Vagina (tissue), 2 donors: ENCODE measurements at regions not wholly inside any gene's neighbourhood (a gene's known extent, or its start where the extent isn't known, plus 50 kb on each side); places are given as distances from the start of the nearest gene placed in this dataset.

Experiments
- DNase-seq, 2 donors: peaks; one replicate each; pipeline ENCODE4 v3.0.0-alpha.2; 2017; ENCODE audit errors: extremely low spot score in 2 of 2
- H3K27ac ChIP-seq: fragments of 200-600 bp; sonication (generic); one replicate; pipeline ENCODE4 v1.5.1; 2019
- H3K27me3 ChIP-seq: fragments of 200-600 bp; sonication (generic); one replicate; pipeline ENCODE4 v1.5.1; 2019
- H3K36me3 ChIP-seq, 2 donors: fragments of 200-600 bp; sonication (generic); one replicate each; pipeline ENCODE4 v1.5.1; 2017 to 2019
- H3K4me1 ChIP-seq: fragments of 200-600 bp; sonication (generic); one replicate; pipeline ENCODE4 v1.5.1; 2019
- H3K4me3 ChIP-seq, 2 donors: fragments of 200-600 bp; sonication (generic); 1 replicate in 1 of 2; 2 replicates in 1 of 2; pipeline ENCODE4 v1.5.1; 2016 to 2019
- H3K9me3 ChIP-seq: fragments of 200-600 bp; sonication (generic); one replicate; pipeline ENCODE4 v1.5.1; 2019
- POLR2A ChIP-seq, 2 donors: fragments of 450-650 bp; IDR thresholded peaks; one replicate each; pipeline ENCODE4 v1.6.1; 2017; ENCODE audit warnings: antibody characterized with exemption in 2 of 2, mild to moderate bottlenecking in 2 of 2, moderate library complexity in 2 of 2
- POLR2AphosphoS5 ChIP-seq, 2 donors: sonication (generic); formaldehyde crosslinking; IDR thresholded peaks; one replicate each; pipeline ENCODE4 v1.9.0; 2017; ENCODE audit warnings: antibody characterized with exemption in 2 of 2, mild to moderate bottlenecking in 2 of 2, low read depth in 1 of 2; ENCODE audit not compliant: insufficient read depth in 1 of 2
- intact Hi-C: fragments of 100-400 bp; cut with DNase I; formaldehyde crosslinking; loops from one replicate; pipeline ENCODE4 v1.15.1; 2023
- TF ChIP-seq, protein P1 (sequence below), 3 experiments: fragments of 450-650 bp in 2 of 3; fragments of 200-600 bp in 1 of 3; sonication (generic) in 1 of 3; IDR thresholded peaks; one replicate each; pipeline ENCODE4 v1.5.1; 2017 to 2019; ENCODE audit warnings: antibody characterized with exemption in 3 of 3, mild to moderate bottlenecking in 2 of 3, moderate library complexity in 2 of 3

DNA sequence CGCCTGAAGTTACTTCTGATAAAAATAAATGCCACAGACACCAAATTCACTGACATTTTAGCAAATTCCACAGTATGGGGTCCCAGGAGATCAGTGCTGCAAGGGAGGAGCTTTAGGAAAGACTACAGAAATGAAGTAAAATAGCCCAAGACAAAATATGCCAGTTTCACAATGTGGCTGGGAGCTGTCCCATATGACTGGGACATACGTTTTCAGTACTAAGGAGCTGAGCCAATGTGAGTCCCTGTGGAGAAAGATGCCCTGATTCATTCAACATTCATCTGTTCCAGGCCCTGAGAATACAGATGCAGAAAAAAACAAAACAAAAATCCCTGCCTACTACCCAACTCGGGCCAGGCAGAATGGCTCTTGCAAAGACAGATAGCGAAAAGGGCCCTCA lies 63.4 kb upstream of the FAM174B start:
- H3K4me3 ChIP-seq = no peak overlapping the region
- no peak overlapping the region for H3K27ac ChIP-seq
- H3K36me3 ChIP-seq = no peaks in the 10 kb centered on the region
- peaks cover 3% of the 10 kb centered on the region for H3K4me1 ChIP-seq
- TF ChIP-seq POLR2AphosphoS5 (IDR thresholded peaks at IDR 0.05; ENCODE audit: insufficient read depth in 1 of 2, low read depth in 1 of 2) = no peak
- TF ChIP-seq POLR2A (IDR thresholded peaks at IDR 0.05) = no peak
- TF ChIP-seq, protein P1, sequence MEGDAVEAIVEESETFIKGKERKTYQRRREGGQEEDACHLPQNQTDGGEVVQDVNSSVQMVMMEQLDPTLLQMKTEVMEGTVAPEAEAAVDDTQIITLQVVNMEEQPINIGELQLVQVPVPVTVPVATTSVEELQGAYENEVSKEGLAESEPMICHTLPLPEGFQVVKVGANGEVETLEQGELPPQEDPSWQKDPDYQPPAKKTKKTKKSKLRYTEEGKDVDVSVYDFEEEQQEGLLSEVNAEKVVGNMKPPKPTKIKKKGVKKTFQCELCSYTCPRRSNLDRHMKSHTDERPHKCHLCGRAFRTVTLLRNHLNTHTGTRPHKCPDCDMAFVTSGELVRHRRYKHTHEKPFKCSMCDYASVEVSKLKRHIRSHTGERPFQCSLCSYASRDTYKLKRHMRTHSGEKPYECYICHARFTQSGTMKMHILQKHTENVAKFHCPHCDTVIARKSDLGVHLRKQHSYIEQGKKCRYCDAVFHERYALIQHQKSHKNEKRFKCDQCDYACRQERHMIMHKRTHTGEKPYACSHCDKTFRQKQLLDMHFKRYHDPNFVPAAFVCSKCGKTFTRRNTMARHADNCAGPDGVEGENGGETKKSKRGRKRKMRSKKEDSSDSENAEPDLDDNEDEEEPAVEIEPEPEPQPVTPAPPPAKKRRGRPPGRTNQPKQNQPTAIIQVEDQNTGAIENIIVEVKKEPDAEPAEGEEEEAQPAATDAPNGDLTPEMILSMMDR (IDR thresholded peaks at IDR 0.05) = no peak
- no peak for DNase-seq
- intact Hi-C loops = loop anchor here (5.0 kb wide), 1 partner anchor 197 kb away; no protein-coding TSS in a partner anchor
- H3K27me3 ChIP-seq = no peaks in the 10 kb centered on the region
- no peaks in the 10 kb centered on the region for H3K9me3 ChIP-seq

DNA sequence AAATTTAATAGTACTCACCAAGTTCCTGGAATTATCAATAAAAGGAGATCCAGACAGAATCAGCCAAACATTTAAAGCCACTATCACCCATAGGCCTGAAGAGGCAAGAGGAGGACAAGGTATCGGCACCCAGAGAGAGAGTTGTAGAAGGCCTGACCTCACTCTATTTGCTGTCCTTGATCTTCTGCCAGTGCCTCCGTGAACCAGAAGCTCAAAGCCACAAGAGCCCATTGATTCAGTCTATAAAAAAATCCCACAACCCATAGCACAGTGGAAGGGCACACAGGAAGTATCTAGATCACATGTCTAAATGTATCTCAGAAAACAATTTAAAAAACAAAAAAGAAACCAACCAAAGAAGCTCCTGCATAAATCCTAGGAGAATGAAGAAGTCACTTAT lies 68.6 kb upstream of the FAM174B start:
- Histone ChIP-seq H3K27ac (no peak overlapping the region), H3K4me1 (no peaks in the 10 kb centered on the region), H3K9me3 (no peaks in the 10 kb centered on the region), H3K36me3 (no peaks in the 10 kb centered on the region), H3K27me3 (no peaks in the 10 kb centered on the region), H3K4me3 (no peak overlapping the region)
- TF ChIP-seq POLR2A (IDR thresholded peaks at IDR 0.05) (no peak), POLR2AphosphoS5 (IDR thresholded peaks at IDR 0.05; ENCODE audit: insufficient read depth in 1 of 2, low read depth in 1 of 2) (no peak)
- TF ChIP-seq, protein P1 (IDR thresholded peaks at IDR 0.05) = no peak
- intact Hi-C loops = no loop called here
- no peak for DNase-seq

DNA sequence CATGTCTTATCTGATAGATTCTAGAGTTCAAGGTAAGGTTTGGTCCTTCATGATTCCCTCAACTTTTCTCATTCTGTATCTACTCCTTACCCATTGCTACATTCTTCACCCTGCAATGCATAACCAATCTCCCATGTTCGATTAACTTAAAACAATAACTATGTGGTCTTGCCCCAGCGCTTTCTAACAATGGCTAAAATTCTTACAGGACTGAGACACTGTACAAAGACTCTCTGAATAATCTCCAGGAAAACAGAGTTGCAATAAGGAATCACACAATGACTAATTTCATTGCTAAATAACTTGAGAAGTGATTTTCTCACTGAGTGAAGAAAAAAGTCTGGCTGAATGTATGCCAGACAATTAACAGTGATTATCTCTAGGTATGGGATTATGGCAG lies 69.6 kb upstream of the FAM174B start:
- intact Hi-C loops = no loop called here
- Histone ChIP-seq H3K27me3 (no peaks in the 10 kb centered on the region), H3K36me3 (no peaks in the 10 kb centered on the region)

DNA sequence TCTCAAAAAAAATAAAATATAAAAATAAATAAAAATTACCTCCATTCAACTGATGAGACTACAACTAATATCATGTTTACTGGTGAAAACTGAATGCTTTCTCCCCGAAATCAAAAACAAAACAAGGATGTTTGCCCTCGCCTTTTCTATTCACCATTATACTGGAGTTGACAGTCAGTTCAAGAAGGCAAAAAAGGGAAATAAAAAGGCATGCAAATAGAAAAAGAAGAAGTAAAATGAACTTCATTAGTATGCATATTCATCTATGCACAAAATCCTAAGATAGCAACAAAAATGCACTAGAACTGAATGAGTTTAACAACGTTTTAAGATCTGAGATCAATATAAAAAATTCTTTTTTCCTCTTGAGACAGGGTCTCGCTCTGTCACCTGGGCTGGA lies 72.7 kb upstream of the FAM174B start:
- no peaks in the 10 kb centered on the region for H3K27me3 ChIP-seq
- no peak overlapping the region for H3K4me3 ChIP-seq
- TF ChIP-seq POLR2A (IDR thresholded peaks at IDR 0.05) = no peak
- no peak for TF ChIP-seq POLR2AphosphoS5 (IDR thresholded peaks at IDR 0.05; ENCODE audit: insufficient read depth in 1 of 2, low read depth in 1 of 2)
- TF ChIP-seq, protein P1 (IDR thresholded peaks at IDR 0.05) = no peak
- H3K4me1 ChIP-seq = no peaks in the 10 kb centered on the region
- H3K9me3 ChIP-seq = no peaks in the 10 kb centered on the region
- intact Hi-C loops = no loop called here
- H3K36me3 ChIP-seq = no peaks in the 10 kb centered on the region
- no peak overlapping the region for H3K27ac ChIP-seq
- no peak for DNase-seq

More for the DNA sequence above, 69.6 kb upstream of the FAM174B start:
- Histone ChIP-seq H3K4me1 (no peaks in the 10 kb centered on the region), H3K27ac (no peak overlapping the region), H3K9me3 (no peaks in the 10 kb centered on the region), H3K4me3 (no peak overlapping the region)
- DNase-seq = no peak
- TF ChIP-seq POLR2A (IDR thresholded peaks at IDR 0.05) = no peak
- TF ChIP-seq, protein P1 (IDR thresholded peaks at IDR 0.05) = no peak
- no peak for TF ChIP-seq POLR2AphosphoS5 (IDR thresholded peaks at IDR 0.05; ENCODE audit: insufficient read depth in 1 of 2, low read depth in 1 of 2)

DNA sequence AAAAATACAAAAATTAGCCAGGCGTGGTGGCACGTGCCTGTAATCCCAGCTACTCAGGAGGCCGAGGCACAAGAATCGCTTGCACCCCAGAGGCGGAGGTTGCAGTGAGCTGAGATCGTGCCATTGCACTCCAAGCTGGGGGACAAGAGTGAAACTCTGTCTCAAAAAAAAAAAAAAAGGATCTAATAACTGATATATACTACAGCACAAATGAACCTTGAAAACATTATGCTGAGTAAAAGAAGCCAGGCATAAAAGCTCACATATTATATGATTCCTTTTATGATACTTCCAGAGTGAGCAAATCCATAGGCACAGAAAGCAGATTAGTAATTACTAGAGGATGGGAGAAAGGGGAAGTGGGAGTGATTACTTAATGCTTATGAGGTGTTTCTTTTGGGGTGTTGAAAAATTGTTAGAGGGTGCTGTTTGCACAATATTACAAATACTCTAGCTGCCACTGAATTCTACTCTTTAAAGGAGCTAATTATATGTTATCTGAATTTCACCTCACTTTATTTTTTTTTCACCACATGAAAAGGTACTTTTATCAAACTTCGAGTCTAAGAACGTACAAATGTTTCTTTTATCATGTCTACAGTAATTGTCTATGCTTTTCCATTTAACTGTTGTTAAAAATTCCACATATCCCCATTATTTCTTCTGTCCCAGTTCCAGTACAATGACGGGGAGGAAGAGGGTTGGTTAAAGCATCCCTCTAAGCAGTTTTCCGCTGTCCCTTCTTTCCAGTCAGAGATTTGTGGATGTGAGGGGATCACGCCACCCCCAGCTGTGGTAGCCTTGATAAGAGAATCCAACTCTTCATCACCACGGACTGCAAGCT lies 77.7 kb upstream of the FAM174B start:
- DNase-seq = no peak
- H3K4me3 ChIP-seq = peak overlapping the region in 1 of 2 donors; percentile 35

More for the DNA sequence above, 77.7 kb upstream of the FAM174B start:
- Histone ChIP-seq H3K27me3 (no peaks in the 10 kb centered on the region), H3K27ac (peak overlapping the region; percentile 53), H3K4me1 (no peaks in the 10 kb centered on the region), H3K9me3 (no peaks in the 10 kb centered on the region), H3K36me3 (no peaks in the 10 kb centered on the region)
- intact Hi-C loops = no loop called here
- TF ChIP-seq POLR2AphosphoS5 (IDR thresholded peaks at IDR 0.05; ENCODE audit: insufficient read depth in 1 of 2, low read depth in 1 of 2) (no peak), POLR2A (IDR thresholded peaks at IDR 0.05) (no peak)
- TF ChIP-seq, protein P1 (IDR thresholded peaks at IDR 0.05) = no peak
